M059J (cell line): ENCODE measurements at regions not wholly inside any gene's neighbourhood (a gene's known extent, or its start where the extent isn't known, plus 50 kb on each side); places are given as distances from the start of the nearest gene placed in this dataset.
A peak's percentile ranks its signal among the peaks of the same experiment; 100 is the strongest.
"Not testable (repeated sequence)": the region's sequence is repeated elsewhere in the genome, so short reads cannot be mapped to it uniquely, and the experiment has no call there.

ENCODE experiments used
- DNase-seq: peaks from one replicate; pipeline ENCODE4 v3.0.0-alpha.2; 2012; ENCODE audit warnings: low read depth

DNA sequence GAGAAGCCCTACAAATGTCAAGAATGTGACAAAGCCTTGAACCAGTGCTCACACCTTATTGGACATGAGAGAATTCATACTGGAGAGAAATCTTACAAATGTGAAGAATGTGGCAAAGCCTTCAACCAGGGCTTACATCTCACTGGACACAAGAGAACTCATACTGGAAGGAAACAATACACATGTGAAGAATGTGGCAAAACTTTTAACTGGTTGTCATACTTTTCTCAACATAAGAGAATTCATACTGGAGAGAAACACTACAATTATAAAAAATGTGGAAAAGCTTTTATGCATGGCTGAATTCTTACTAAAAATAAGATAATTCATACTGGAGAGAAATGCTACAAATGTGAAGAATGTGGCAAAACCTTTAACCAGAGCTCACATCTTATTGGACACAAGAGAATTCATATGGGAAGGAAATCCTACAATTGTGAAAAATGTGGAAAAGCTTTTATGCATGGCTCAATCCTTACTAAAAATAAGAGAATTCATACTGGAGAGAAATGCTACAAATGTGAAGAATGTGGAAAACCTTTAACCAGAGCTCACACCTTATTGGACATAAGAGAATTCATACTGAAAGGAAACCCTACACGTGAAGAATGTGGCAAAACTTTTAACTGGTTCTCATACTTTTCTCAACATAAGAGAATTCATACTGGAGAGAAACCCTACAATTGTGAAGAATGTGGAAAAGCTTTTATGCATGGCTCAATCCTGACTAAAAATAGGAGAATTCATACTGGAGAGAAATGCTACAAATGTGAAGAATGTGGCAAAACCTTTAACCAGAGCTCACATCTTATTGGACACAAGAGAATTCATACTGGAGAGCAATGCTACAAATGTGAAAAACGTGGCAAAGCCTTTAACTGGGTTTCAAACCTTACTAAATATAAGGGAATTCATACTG, 350.6 kb upstream of the NUPR2 start:
- not testable (repeated sequence) for DNase-seq

DNA sequence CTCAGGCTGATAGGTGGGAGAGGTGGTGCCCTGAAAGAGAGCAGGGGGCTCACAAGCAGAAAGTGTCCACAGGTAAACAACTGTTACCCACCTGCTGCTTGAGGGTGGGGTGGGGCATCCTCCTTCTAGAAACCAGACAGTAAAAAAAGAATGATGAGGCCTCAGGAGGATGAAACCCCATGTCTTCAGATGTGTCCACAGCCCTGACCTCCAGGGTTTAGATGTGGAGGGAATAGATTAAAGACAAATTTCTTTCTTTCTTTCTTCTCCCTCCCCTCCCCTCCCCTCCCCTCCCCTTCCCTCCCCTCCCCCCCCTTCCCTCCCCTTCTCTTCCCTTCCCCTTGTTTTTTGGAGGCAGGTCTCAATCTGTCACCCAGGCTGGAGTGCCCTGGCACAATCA, 333.5 kb upstream of the NUPR2 start:
- no peak for DNase-seq

DNA sequence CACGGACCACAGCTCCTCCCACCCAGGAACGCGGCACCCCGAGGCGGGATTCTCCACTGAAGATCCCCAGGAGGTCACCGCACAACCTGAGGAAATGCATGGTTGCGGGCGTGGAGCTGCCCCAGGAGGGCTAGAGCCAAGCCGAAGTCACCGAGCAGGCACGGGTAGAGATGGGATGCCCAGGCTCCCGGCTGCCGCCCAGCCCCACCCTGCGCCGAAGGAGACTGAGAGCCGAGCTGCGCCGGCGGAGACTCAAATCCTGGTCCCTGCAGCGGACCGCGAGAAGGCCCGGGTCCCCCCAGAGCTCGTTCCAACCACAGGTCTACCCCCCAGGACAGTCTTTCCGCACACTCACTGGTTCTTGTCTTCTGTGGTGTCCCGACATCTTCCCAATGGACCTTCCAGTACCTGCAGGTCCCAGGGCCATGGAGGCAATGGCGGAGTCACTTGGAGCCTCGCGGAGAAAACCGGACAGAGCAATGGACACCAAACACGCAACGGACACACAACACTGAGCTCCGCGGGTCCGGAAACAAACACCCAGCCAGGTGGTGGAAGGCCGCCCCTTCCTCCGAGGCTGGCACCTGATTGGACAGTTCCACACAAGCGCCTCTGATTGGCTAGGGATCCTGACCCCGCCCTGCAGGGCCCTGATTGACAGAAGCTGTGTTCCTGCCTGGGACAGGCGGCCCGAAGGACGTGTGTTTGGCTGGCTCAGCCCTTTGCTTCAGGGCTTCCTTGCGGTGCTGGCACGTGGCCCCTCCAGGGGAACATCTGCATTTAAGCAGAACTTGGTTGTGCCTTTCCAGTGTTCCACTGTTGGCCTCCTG, 331.9 kb upstream of the NUPR2 start:
- no peak for DNase-seq

- DNase-seq, result not testable (repeated sequence)
Measured at GRCh38 chr7:56420528-56420927, 304.3 kb upstream of the NUPR2 start.

GRCh38 chr7:56375173-56375572, 259.0 kb upstream of the NUPR2 start:
- DNase-seq, result no peak

DNA sequence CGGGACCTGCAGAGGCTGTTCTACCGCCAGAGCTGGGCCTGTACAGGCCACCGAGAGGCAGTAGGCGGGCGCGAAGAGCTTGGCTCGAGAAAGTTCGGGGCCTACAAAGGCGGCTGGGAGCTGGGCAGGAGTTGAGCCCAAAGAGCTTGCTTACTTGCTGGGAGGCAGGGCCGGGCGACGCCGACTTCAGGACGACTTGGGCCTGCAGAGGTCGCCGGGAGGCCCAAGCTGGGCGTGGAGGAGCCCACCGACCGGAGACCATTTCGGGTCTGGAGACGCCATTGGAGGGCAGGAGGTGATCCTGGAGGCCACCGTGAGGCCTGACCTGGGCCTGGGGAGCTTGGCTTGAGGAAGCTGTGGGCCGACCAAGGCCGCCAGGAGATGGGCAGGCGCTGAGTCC, 258.4 kb upstream of the NUPR2 start:
- not testable (repeated sequence) for DNase-seq

DNA sequence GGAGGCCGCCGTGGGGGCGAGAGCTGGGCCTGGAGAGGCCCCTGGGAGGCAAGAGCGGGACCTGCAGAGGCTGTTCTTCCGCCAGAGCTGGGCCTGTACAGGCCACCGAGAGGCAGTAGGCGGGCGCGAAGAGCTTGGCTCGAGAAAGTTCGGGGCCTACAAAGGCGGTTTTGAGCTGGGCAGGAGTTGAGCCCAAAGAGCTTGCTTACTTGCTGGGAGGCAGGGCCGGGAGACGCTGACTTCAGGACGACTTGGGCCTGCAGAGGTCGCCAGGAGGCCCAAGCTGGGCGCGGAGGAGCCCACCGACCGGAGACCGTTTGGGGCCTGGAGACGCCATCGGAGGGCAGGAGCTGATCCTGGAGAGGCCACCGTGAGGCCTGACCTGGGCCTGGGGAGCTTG, 257.1 kb upstream of the NUPR2 start:
- peak; percentile 39 for DNase-seq

DNA sequence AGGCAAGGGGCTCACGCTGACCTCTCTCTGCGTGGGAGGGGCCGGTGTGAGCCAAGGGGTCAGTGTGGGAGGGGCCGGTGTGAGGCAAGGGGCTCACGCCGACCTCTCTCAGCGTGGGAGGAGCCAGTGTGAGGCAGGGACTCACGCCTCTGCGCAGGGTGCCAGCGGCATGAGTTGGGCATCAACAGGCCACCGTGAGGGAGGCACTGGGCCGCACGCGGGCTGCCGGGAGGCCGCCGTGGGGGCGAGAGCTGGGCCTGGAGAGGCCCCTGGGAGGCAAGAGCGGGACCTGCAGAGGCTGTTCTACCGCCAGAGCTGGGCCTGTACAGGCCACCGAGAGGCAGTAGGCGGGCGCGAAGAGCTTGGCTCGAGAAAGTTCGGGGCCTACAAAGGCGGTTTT, 255.6 kb upstream of the NUPR2 start:
- DNase-seq, result not testable (repeated sequence)

DNA sequence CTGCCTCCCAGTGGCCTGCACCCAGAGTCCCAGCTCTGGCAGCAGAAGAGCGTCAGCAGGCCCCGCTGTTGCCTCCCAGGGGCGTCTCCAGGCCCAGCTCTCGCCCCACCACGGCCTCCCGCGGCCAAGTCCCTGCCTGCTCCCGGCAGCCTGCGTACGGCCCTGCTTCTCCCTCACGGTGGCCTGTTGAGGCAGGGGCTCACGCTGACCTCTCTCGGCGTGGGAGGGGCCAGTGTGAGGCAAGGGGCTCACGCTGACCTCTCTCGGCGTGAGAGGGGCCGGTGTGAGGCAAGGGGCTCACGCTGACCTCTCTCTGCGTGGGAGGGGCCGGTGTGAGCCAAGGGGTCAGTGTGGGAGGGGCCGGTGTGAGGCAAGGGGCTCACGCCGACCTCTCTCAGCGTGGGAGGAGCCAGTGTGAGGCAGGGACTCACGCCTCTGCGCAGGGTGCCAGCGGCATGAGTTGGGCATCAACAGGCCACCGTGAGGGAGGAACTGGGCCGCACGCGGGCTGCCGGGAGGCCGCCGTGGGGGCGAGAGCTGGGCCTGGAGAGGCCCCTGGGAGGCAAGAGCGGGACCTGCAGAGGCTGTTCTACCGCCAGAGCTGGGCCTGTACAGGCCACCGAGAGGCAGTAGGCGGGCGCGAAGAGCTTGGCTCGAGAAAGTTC, 254.1 kb upstream of the NUPR2 start:
- DNase-seq, result not testable (repeated sequence)

DNA sequence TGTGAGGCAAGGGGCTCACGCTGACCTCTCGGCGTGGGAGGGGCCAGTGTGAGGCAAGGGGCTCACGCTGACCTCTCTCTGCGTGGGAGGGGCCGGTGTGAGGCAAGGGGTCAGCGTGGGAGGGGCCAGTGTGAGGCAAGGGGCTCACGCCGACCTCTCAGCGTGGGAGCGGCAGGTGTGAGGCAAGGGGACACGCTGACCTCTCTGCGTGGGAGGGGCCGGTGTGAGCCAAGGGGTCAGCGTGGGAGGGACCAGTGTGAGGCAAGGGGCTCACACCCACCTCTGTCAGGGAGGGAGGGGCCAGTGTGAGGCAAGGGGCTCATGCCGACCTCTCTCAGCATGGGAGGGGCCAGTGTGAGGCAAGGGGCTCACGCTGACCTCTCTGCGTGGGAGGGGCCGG, 251.7 kb upstream of the NUPR2 start:
- not testable (repeated sequence) for DNase-seq

- not testable (repeated sequence) for DNase-seq
Measured at GRCh38 chr7:56367411-56367810, 251.2 kb upstream of the NUPR2 start.

DNA sequence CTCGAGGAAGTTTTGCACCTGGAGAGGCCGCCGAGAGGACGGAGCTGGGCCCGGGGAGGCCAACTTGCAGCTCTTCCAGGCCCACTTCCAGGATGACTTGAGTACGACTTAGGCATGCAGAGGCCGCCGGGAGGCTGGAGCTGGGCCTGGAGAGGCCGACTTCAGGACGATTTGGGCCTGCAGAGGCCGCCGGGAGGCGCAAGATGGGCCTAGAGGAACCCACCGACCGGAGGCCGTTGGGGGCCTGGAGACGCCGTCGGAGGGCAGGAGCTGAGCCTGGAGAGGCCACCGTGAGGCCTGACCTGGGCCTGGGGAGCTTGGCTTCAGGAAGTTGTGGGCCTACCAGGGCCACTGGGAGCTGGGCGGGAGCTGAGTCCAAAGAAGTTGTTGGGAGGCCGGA, 250.5 kb upstream of the NUPR2 start:
- DNase-seq, result not testable (repeated sequence)

- not testable (repeated sequence) for DNase-seq
Measured at GRCh38 chr7:56352576-56352975, 236.4 kb upstream of the NUPR2 start.

- DNase-seq, result not testable (repeated sequence)
Measured at GRCh38 chr7:56351181-56351580, 235.0 kb upstream of the NUPR2 start.

GRCh38 chr7:56348311-56348710, 232.1 kb upstream of the NUPR2 start:
- DNase-seq, result not testable (repeated sequence)

DNA sequence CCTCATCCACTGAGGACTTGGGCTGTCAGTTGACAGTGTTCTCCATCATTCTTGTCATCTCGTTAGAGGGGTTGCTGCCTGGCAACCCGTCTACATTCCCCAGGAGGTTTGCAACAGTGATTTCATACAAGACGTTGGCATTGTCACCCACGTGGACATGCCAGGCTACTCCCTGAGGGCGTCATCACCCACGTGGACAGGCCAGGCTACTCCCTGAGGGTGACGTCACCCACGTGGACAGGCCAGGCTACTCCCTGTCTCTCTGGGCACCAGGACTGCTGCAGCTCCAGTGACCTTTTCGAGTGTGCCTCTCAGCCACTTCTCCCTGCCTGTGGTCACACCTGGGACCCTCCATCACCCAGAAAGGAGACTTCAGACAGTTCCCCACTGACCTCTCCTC, 212.1 kb upstream of the NUPR2 start:
- peak; percentile 28 for DNase-seq

GRCh38 chr7:56290548-56290947, 174.3 kb upstream of the NUPR2 start:
- DNase-seq, result no peak

DNA sequence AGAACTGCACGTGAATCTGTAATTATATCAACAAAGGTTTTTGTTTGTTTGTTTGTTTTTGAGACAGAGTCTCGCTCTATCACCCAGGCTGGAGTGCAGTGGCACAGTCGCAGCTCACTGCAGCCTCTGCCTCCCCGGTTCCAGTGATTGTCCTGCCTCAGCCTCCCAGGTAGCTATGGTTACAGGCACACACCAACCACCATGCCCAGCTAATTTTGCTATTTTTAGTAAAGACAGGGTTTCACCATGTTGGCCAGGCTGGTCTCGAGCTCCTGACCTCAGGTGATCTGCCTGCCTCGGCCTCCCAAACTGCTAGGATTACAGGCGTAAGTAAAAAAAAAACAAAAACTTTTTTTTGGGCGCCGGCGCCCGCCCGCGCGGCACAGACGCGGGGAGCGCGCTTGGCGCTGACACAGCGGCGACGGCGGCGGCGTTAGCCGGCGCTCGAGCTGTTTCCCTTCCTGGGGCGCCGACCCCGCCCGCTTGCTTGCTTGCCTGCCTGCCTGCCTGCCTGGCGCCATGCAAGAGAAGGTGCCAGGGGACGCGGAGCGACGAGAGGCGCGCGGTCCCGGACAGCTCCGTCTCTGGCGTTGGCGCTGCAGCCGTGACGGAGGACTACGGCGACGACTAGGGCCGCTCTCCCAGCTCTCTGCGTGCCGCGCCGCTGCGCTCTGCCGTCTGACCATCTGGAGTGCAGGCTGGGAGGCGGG, 171.4 kb upstream of the NUPR2 start:
- no peak for DNase-seq

GRCh38 chr7:56256108-56256507, 139.9 kb upstream of the NUPR2 start:
- DNase-seq, result no peak

GRCh38 chr7:56250135-56250534, 133.9 kb upstream of the NUPR2 start:
- DNase-seq, result no peak

- DNase-seq, result no peak
Measured at GRCh38 chr7:56229631-56230030, 113.4 kb upstream of the NUPR2 start.

DNA sequence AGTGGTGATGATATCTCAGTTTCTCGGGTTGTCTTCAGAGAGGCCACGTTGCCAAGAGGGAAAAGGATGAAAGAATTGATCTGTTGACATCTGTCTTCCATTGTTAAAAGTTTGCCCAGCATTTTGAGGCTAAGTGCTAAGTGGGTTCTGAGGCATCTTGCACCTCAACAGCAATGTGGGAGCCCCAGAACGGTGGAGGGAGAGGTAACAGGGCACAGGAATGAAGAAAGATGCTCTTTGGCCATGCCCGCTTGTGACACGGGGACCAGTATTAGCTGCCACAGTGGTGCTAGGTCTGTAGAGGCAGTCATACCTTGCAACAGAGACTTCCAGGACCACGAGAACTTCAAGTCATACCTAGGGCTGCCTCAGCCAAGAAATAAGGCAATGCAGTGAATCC, 106.6 kb upstream of the NUPR2 start:
- no peak for DNase-seq
